OCI-M2 (cell line): ENCODE measurements at regions not wholly inside any gene's neighbourhood (a gene's known extent, or its start where the extent isn't known, plus 50 kb on each side); places are given as distances from the start of the nearest gene placed in this dataset.

Source experiments
- DNase-seq: peaks from one replicate; lab custom pipeline; 2025; ENCODE audit not compliant: unreplicated experiment; lab: John Stamatoyannopoulos, UW

- no peak for DNase-seq
Observed at GRCh38 chr10:10618139-10618538, 399.5 kb upstream of the CELF2 start.

- DNase-seq, result no peak
Observed at GRCh38 chr10:10623958-10624566, 393.6 kb upstream of the CELF2 start.

GRCh38 chr10:10624567-10624962 is 393.1 kb upstream of the CELF2 start:
- DNase-seq, result no peak

GRCh38 chr10:10625491-10625890 is 392.2 kb upstream of the CELF2 start:
- no peak for DNase-seq

- no peak for DNase-seq
Observed at GRCh38 chr10:10626734-10627133, 390.9 kb upstream of the CELF2 start.

GRCh38 chr10:10627414-10627813 is 390.3 kb upstream of the CELF2 start:
- DNase-seq, result no peak

GRCh38 chr10:10629512-10629911 is 388.2 kb upstream of the CELF2 start:
- no peak for DNase-seq

GRCh38 chr10:10630281-10630680 is 387.4 kb upstream of the CELF2 start:
- DNase-seq, result no peak

- no peak for DNase-seq
Observed at GRCh38 chr10:10630782-10631181, 386.9 kb upstream of the CELF2 start.

- DNase-seq, result no peak
Observed at GRCh38 chr10:10642189-10642588, 375.5 kb upstream of the CELF2 start.

- no peak for DNase-seq
Observed at GRCh38 chr10:10642751-10643150, 374.9 kb upstream of the CELF2 start.

- no peak for DNase-seq
Observed at GRCh38 chr10:10644008-10644646, 373.5 kb upstream of the CELF2 start.

GRCh38 chr10:10644676-10645385 is 372.8 kb upstream of the CELF2 start:
- DNase-seq, result no peak

GRCh38 chr10:10647331-10647730 is 370.3 kb upstream of the CELF2 start:
- no peak for DNase-seq

- DNase-seq, result no peak
Observed at GRCh38 chr10:10657139-10657760, 360.4 kb upstream of the CELF2 start.

GRCh38 chr10:10658172-10658785 is 359.4 kb upstream of the CELF2 start:
- no peak for DNase-seq

GRCh38 chr10:10660054-10660453 is 357.6 kb upstream of the CELF2 start:
- DNase-seq, result no peak

- DNase-seq, result no peak
Observed at GRCh38 chr10:10661176-10661575, 356.5 kb upstream of the CELF2 start.

GRCh38 chr10:10662716-10663408 is 354.8 kb upstream of the CELF2 start:
- no peak for DNase-seq

GRCh38 chr10:10663622-10664021 is 354.1 kb upstream of the CELF2 start:
- no peak for DNase-seq

- no peak for DNase-seq
Observed at GRCh38 chr10:10665750-10666149, 351.9 kb upstream of the CELF2 start.
